Spleen (tissue), 7 donors: ENCODE measurements at regions not wholly inside any gene's neighbourhood (a gene's known extent, or its start where the extent isn't known, plus 50 kb on each side); places are given as distances from the start of the nearest gene placed in this dataset.

Experiments
- CTCF ChIP-seq, 11 experiments: fragments of 200-600 bp in 7 of 11; fragments of 450-650 bp in 4 of 11; sonication (generic) in 4 of 11; IDR thresholded peaks in 8 of 11; conservative IDR thresholded peaks in 3 of 11; 1 replicate in 7 of 11; 2 replicates in 4 of 11; pipeline versions ENCODE4 v1.4.0 to v1.8.0; 2016 to 2021; ENCODE audit warnings: antibody characterized with exemption in 11 of 11, inconsistent platforms in 4 of 11, mild to moderate bottlenecking in 1 of 11
- POLR2AphosphoS5 ChIP-seq, 3 donors: sonication (generic); formaldehyde crosslinking; IDR thresholded peaks; one replicate each; pipeline ENCODE4 v1.5.1; 2017; ENCODE audit warnings: antibody characterized with exemption in 3 of 3
- donor health status: DM: no; HTN: no; CAD: no; lungs with moderate emphysema.
- donor health status: DM: no; HTN: no; CAD: no.
- donor health status: DM: no; HTN: no; CAD: no.

GRCh38 chr3:59578129-59578528 lies 528.3 kb upstream of the CFAP20DC start:
- TF ChIP-seq CTCF (IDR thresholded peaks at IDR 0.05 in 8 of 11, conservative IDR thresholded peaks at IDR 0.05 in 3 of 11) (no peak), POLR2AphosphoS5 (IDR thresholded peaks at IDR 0.05) (no peak)
